Liver (tissue), 8 donors: ENCODE measurements at regions not wholly inside any gene's neighbourhood (a gene's known extent, or its start where the extent isn't known, plus 50 kb on each side); places are given as distances from the start of the nearest gene placed in this dataset.

Experiments
- DNase-seq: peaks from one replicate; pipeline ENCODE4 v3.0.0-alpha.2; 2017; ENCODE audit warnings: low spot score
- H3K27ac ChIP-seq, 2 donors: one replicate each; pipeline ENCODE4 v1.7.0; 2013; ENCODE audit warnings: inconsistent platforms in 2 of 2, low read length in 2 of 2, control low read depth in 1 of 2, low read depth in 1 of 2, mild to moderate bottlenecking in 1 of 2
- H3K27me3 ChIP-seq, 4 donors: one replicate each; pipeline versions ENCODE4 v1.6.1 to v1.7.0; 2013; ENCODE audit warnings: low read length in 3 of 4, inconsistent platforms in 1 of 4, mild to moderate bottlenecking in 1 of 4, moderate library complexity in 1 of 4; ENCODE audit not compliant: control insufficient read depth in 4 of 4, insufficient read depth in 4 of 4
- H3K36me3 ChIP-seq, 4 donors: one replicate each; pipeline versions ENCODE4 v1.6.1 to v1.7.0; 2013; ENCODE audit warnings: low read length in 3 of 4, mild to moderate bottlenecking in 3 of 4, low read depth in 1 of 4, moderate library complexity in 1 of 4; ENCODE audit not compliant: control insufficient read depth in 4 of 4, insufficient read depth in 3 of 4
- H3K4me1 ChIP-seq, 4 donors: one replicate each; pipeline versions ENCODE4 v1.6.1 to v1.7.0; 2013; ENCODE audit warnings: low read length in 3 of 4, mild to moderate bottlenecking in 3 of 4, moderate library complexity in 1 of 4; ENCODE audit not compliant: control insufficient read depth in 4 of 4, insufficient read depth in 4 of 4
- H3K4me3 ChIP-seq, 3 donors: one replicate each; pipeline versions ENCODE4 v1.6.1 to v1.7.0; 2013; ENCODE audit warnings: low read length in 3 of 3, control low read depth in 1 of 3, low read depth in 1 of 3, mild to moderate bottlenecking in 1 of 3
- H3K9ac ChIP-seq, 2 donors: one replicate each; pipeline ENCODE4 v1.7.0; 2013; ENCODE audit warnings: low read length in 2 of 2, mild to moderate bottlenecking in 2 of 2, moderate library complexity in 2 of 2, control low read depth in 1 of 2, low read depth in 1 of 2
- H3K9me3 ChIP-seq, 4 donors: one replicate each; pipeline versions ENCODE4 v1.6.1 to v1.7.0; 2013; ENCODE audit warnings: low read length in 3 of 4; ENCODE audit not compliant: control insufficient read depth in 4 of 4
- CTCF ChIP-seq: fragments of 150-350 bp; IDR thresholded peaks from 2 replicates; pipeline ENCODE4 v1.5.1; 2017; ENCODE audit warnings: improper control_type of control experiment, low read depth, low read length; ENCODE audit not compliant: missing input control
- EGR1 ChIP-seq, 2 donors: IDR thresholded peaks; 2 replicates each; pipeline ENCODE4 v1.6.1; 2016 to 2018; ENCODE audit warnings: antibody characterized with exemption in 2 of 2, low read depth in 2 of 2
- FOXA1 ChIP-seq: IDR thresholded peaks from 2 replicates; pipeline ENCODE4 v1.6.1; 2016; ENCODE audit warnings: antibody characterized with exemption
- FOXA2 ChIP-seq: IDR thresholded peaks from 2 replicates; pipeline ENCODE4 v1.6.1; 2016; ENCODE audit warnings: antibody characterized with exemption
- GABPA ChIP-seq, 2 donors: IDR thresholded peaks in 1 of 2; conservative IDR thresholded peaks in 1 of 2; 2 replicates each; pipeline ENCODE4 v1.6.1; 2016; ENCODE audit warnings: antibody characterized with exemption in 2 of 2, mild to moderate bottlenecking in 1 of 2, moderate library complexity in 1 of 2
- HNF4A ChIP-seq, 2 donors: conservative IDR thresholded peaks; 2 replicates each; pipeline ENCODE4 v1.6.1; 2016; ENCODE audit warnings: antibody characterized with exemption in 2 of 2, mild to moderate bottlenecking in 2 of 2
- HNF4G ChIP-seq: IDR thresholded peaks from 2 replicates; pipeline ENCODE4 v1.6.1; 2016; ENCODE audit warnings: antibody characterized with exemption
- JUND ChIP-seq, 2 donors: IDR thresholded peaks; 2 replicates each; pipeline ENCODE4 v1.6.1; 2016; ENCODE audit warnings: antibody characterized with exemption in 2 of 2
- NR2F2 ChIP-seq: IDR thresholded peaks from 2 replicates; pipeline ENCODE4 v1.6.1; 2016; ENCODE audit warnings: antibody characterized with exemption
- RAD21 ChIP-seq, 2 donors: IDR thresholded peaks; 2 replicates each; pipeline ENCODE4 v1.6.1; 2016; ENCODE audit warnings: antibody characterized with exemption in 2 of 2, mild to moderate bottlenecking in 2 of 2
- RXRA ChIP-seq, 2 donors: IDR thresholded peaks; 2 replicates each; pipeline ENCODE4 v1.6.1; 2017 to 2018; ENCODE audit warnings: antibody characterized with exemption in 2 of 2, mild to moderate bottlenecking in 1 of 2
- SP1 ChIP-seq: IDR thresholded peaks from 2 replicates; pipeline ENCODE4 v1.6.1; 2018; ENCODE audit warnings: antibody characterized with exemption, mild to moderate bottlenecking
- TAF1 ChIP-seq: conservative IDR thresholded peaks from 2 replicates; pipeline ENCODE4 v1.6.1; 2016; ENCODE audit warnings: antibody characterized with exemption, mild to moderate bottlenecking
- ZBTB33 ChIP-seq: IDR thresholded peaks from 2 replicates; pipeline ENCODE4 v1.6.1; 2016; ENCODE audit warnings: antibody characterized with exemption
- WGBS: extraction: QIAGEN DNeasy Blood & Tissue Kit; methylation state at CpG from one replicate; pipeline ENCODE4 v1.1.7; 2013; 5-methylcytosine and 5-hydroxymethylcytosine counted together
- TF ChIP-seq, protein P1 (sequence below): IDR thresholded peaks from 2 replicates; pipeline ENCODE4 v1.6.1; 2016; ENCODE audit warnings: antibody characterized with exemption
- TF ChIP-seq, protein P2 (sequence below): IDR thresholded peaks from 2 replicates; pipeline ENCODE4 v1.6.1; 2016; ENCODE audit warnings: antibody characterized with exemption, mild to moderate bottlenecking
- donor health status: healthy.
- donor health status: healthy.
- donor health status: healthy.
- donor health status: healthy.
- donor health status: healthy.

- H3K4me3 ChIP-seq, result no peak overlapping the region
- DNase-seq, result no peak
- no peaks in the 10 kb centered on the region for H3K4me1 ChIP-seq
- H3K27ac ChIP-seq, result no peak overlapping the region
- no peaks in the 10 kb centered on the region for H3K36me3 ChIP-seq
- peaks cover 0 to 10% (median 5%) of the 10 kb centered on the region in 4 donors for H3K9me3 ChIP-seq
- TF ChIP-seq ZBTB33 (no peak), HNF4G (no peak), HNF4A (conservative IDR thresholded peaks at IDR 0.05) (no peak), SP1 (no peak), JUND (IDR thresholded peaks at IDR 0.05) (no peak), TAF1 (no peak)
- no peak overlapping the region for H3K9ac ChIP-seq
- H3K27me3 ChIP-seq, result no peaks in the 10 kb centered on the region
- WGBS, result 28% methylated on average over 2 of the region's 2 CpGs
Observed at GRCh38 chr3:163327086-163327485, 1751.2 kb downstream of the SI start.

DNA sequence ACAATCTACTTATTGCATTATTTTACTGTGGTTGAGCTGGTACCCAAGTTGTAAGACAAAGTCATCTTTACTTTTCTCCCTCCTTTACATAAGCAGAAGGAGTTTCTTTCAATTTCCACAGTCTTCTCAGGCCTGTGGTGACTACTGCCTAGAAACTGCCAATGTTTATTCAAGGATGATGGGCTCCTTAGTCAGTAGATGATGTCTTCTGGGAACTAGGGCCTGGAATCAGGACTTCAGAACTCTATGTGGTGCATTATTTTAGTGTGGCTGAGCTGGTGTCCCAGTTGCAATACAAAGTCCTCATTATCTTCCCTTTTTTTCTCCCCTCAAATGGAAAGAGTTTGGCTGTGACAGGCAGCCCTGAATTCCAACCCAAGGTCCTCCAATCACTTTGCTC is 1762.5 kb downstream of the SI start:
- no peak overlapping the region for H3K4me3 ChIP-seq
- H3K27me3 ChIP-seq, result no peaks in the 10 kb centered on the region
- DNase-seq, result no peak
- H3K27ac ChIP-seq, result no peak overlapping the region
- no peaks in the 10 kb centered on the region for H3K36me3 ChIP-seq
- no peak overlapping the region for H3K9ac ChIP-seq
- H3K9me3 ChIP-seq, result no peaks in the 10 kb centered on the region
- H3K4me1 ChIP-seq, result no peaks in the 10 kb centered on the region
- no peak for TF ChIP-seq HNF4A (conservative IDR thresholded peaks at IDR 0.05)
- no peak for TF ChIP-seq FOXA2
- no peak for TF ChIP-seq GABPA (IDR thresholded peaks at IDR 0.05 in 1 of 2, conservative IDR thresholded peaks at IDR 0.05 in 1 of 2)
- TF ChIP-seq, protein P1, sequence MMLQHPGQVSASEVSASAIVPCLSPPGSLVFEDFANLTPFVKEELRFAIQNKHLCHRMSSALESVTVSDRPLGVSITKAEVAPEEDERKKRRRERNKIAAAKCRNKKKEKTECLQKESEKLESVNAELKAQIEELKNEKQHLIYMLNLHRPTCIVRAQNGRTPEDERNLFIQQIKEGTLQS, result no peak
- TF ChIP-seq NR2F2, result no peak
- no peak for TF ChIP-seq SP1
- no peak for TF ChIP-seq CTCF
- no peak for TF ChIP-seq EGR1 (IDR thresholded peaks at IDR 0.05; ENCODE audit: low read depth in 2 of 2)

DNA sequence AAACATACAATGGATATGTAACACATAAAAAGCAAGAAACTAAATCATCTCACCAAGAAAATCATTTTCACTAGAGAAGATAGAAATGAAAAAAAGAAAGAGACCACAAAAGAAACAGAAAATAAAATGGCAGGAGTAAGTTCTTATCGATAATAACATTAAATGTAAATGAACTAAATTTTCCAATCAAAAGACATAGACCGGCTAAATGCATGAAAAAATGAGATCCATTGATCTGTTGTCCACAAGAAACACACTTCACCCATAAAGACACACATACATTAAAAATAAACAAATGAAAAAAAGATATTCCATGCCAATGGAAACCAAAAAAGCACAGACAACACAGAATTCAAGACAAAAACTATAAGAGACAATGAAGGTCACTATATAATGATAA is 1771.9 kb downstream of the SI start:
- DNase-seq, result no peak
- H3K4me3 ChIP-seq, result no peak overlapping the region
- H3K4me1 ChIP-seq, result no peaks in the 10 kb centered on the region
- 90% methylated on average over 2 of the region's 2 CpGs for WGBS
- no peaks in the 10 kb centered on the region for H3K36me3 ChIP-seq
- no peak overlapping the region for H3K9ac ChIP-seq
- peaks cover 0 to 5% (median 0%) of the 10 kb centered on the region in 4 donors for H3K9me3 ChIP-seq
- no peaks in the 10 kb centered on the region for H3K27me3 ChIP-seq
- TF ChIP-seq RAD21 (IDR thresholded peaks at IDR 0.05), result no peak
- no peak for TF ChIP-seq NR2F2
- no peak for TF ChIP-seq HNF4A (conservative IDR thresholded peaks at IDR 0.05)
- TF ChIP-seq, protein P1, result no peak
- no peak for TF ChIP-seq HNF4G
- TF ChIP-seq EGR1 (IDR thresholded peaks at IDR 0.05; ENCODE audit: low read depth in 2 of 2), result no peak
- no peak for TF ChIP-seq JUND (IDR thresholded peaks at IDR 0.05)
- TF ChIP-seq, protein P2, sequence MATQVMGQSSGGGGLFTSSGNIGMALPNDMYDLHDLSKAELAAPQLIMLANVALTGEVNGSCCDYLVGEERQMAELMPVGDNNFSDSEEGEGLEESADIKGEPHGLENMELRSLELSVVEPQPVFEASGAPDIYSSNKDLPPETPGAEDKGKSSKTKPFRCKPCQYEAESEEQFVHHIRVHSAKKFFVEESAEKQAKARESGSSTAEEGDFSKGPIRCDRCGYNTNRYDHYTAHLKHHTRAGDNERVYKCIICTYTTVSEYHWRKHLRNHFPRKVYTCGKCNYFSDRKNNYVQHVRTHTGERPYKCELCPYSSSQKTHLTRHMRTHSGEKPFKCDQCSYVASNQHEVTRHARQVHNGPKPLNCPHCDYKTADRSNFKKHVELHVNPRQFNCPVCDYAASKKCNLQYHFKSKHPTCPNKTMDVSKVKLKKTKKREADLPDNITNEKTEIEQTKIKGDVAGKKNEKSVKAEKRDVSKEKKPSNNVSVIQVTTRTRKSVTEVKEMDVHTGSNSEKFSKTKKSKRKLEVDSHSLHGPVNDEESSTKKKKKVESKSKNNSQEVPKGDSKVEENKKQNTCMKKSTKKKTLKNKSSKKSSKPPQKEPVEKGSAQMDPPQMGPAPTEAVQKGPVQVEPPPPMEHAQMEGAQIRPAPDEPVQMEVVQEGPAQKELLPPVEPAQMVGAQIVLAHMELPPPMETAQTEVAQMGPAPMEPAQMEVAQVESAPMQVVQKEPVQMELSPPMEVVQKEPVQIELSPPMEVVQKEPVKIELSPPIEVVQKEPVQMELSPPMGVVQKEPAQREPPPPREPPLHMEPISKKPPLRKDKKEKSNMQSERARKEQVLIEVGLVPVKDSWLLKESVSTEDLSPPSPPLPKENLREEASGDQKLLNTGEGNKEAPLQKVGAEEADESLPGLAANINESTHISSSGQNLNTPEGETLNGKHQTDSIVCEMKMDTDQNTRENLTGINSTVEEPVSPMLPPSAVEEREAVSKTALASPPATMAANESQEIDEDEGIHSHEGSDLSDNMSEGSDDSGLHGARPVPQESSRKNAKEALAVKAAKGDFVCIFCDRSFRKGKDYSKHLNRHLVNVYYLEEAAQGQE, result no peak
- TF ChIP-seq SP1, result no peak
- no peak for TF ChIP-seq RXRA (IDR thresholded peaks at IDR 0.05)
- no peak for TF ChIP-seq GABPA (IDR thresholded peaks at IDR 0.05 in 1 of 2, conservative IDR thresholded peaks at IDR 0.05 in 1 of 2)
- TF ChIP-seq TAF1, result no peak
- TF ChIP-seq FOXA2, result no peak
- no peak for TF ChIP-seq CTCF
- no peak for TF ChIP-seq FOXA1
- H3K27ac ChIP-seq, result no peak overlapping the region
